Right kidney (tissue), 1 donor: ENCODE measurements at regions not wholly inside any gene's neighbourhood (a gene's known extent, or its start where the extent isn't known, plus 50 kb on each side); places are given as distances from the start of the nearest gene placed in this dataset.
"Not testable (repeated sequence)": the region's sequence is repeated elsewhere in the genome, so short reads cannot be mapped to it uniquely, and the experiment has no call there.

Source experiments
- DNase-seq: peaks from one replicate; pipeline ENCODE4 v3.0.0-alpha.2; 2016

DNA sequence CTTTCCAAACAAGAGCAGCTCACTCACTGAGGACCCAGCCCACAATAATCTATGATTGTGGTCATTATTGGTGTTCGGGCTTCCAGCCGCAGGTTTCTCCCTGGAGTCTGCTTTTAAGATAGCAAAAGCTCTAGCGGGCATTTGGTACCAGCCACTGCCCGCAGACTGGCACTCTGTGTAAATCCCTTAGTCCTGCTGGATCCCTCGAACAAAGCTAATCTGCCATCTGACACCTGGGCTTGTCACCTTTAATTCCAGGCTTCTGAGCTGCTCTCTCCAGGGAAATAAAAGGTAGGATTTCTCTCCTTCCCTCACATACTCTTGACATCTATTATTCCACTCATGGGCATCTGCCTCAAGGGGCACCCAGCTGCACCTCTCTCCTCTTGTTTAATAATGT is 158.7 kb downstream of the PDCD6IP start:
- no peak for DNase-seq

DNA sequence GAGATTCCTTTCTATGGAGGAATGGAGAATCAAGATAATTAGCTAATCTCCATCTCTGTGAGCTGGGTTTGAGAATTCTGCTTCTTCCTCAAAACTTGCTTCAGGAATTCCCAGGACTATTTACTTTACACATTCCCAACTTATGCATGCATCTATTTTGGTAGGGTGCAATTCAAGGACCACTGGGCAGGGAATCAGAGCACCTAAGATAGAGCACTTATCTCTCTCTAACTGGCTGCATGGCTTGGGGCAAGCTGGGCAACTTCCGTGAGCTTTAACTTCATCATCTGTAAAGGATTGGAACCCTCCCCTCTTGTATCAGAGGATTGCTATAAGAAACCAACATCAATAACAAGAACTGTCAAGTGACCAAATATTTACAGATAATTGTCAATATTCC is 160.2 kb downstream of the PDCD6IP start:
- DNase-seq: no peak

DNA sequence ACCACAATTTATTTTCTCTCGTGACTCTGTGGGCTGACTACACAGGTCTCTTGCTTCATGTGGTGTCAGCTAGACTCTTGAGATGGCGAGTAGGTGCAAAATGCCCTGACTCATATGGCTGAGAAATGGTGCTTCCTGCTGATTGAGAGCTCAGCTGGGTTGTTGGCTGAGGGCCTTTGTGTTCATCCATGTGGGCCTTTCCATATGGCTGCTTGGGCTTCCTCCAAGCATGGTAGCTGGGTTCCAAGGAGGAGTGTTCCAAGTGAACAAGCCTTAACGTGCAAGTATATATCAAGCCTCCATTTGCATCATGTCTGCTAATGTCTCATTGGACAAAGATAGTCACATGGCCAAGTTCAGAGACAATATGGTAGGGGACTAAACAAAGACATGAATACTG is 164.0 kb downstream of the PDCD6IP start:
- no peak for DNase-seq

DNA sequence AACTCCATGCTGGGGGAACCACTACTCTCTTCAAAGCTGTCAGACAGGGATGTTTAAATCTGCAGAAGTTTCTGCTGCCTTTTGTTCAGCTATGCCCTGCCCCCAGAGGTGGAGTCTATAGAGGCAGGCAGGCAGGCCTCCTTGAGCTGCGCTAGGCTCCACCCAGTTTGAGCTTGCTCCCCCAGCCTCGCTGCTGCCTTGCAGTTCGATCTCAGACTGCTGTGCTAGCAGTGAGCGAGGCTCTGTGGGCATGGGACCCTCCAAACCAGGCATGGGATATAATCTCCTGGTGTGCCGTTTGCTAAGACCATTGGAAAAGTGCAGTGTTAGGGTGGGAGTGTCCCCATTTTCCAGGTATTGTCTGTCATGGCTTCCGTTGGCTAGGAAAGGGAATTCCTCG is 171.8 kb downstream of the PDCD6IP start:
- DNase-seq: not testable (repeated sequence)

DNA sequence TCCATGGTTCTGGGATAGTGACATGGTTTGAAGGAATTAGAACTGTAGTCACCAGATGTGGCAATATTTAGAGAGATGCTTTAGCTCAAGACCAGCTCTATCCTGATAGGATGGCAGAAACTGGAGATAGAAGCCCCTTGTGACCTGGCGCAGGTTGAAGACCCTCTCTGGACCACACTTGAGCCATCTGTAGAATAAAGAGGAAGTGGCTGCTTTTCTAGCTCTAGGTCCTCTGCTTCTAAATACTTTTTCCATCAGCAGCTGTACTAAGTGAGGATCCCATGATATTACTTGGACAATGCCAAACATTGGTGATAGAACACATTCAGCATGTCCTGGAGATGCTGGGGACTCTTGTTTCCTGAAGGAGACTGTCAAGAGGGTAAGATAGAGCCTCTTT is 172.6 kb downstream of the PDCD6IP start:
- no peak for DNase-seq

DNA sequence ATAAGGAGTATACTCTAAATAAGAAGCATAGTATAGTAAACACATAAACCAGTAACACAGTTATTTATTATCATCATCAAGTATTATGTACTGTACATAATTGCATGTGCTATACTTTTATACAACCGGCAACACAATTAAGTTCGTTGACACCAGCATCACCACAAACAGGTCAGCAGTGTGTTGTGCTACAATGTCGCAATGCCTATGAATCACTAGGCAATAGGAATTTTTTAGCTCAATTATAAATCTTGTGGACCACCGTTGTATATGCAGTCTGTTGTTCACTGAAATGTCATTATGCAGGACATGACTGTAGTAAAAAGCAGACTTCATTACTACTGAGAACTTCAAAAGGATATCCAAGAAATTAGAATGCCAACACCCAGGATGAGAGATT is 177.0 kb downstream of the PDCD6IP start:
- DNase-seq: no peak

DNA sequence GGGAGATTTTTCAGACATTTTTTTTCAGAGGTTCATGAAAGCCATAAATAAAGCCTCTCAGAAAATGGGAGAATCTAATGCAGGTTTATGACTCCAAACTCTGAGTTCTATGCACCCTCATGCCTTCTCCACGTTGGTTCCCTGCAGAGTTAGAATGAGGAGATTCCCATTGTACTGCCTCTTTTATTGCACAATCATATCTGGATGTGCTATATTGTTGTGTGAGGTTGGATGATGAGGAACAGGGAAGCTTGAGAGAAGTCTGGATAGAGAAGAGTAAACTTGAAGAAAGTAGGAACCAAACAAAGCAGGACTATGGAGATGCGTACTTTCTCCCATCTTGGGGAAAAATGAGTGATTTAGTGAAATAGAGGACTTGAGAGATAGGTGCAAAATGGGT is 178.8 kb downstream of the PDCD6IP start:
- DNase-seq: no peak

DNA sequence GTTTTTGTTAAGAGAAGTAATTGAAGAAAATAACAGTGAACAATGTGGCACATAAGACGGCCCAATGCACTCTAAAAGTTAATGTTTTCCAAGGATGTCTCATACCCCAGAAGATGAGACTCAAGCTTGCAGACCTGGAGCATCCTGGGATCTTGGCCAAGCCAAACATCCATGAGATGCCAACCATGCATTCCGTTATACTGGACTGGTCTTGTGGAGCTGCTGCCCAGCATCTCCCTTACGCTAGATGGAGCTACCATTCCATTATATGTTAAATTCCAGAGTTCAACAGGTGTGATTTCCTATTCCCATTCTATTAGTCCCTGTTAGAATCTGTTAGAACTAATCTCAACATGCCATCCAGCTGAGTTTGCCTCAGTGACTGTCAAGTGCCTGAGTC is 181.8 kb downstream of the PDCD6IP start:
- no peak for DNase-seq

DNA sequence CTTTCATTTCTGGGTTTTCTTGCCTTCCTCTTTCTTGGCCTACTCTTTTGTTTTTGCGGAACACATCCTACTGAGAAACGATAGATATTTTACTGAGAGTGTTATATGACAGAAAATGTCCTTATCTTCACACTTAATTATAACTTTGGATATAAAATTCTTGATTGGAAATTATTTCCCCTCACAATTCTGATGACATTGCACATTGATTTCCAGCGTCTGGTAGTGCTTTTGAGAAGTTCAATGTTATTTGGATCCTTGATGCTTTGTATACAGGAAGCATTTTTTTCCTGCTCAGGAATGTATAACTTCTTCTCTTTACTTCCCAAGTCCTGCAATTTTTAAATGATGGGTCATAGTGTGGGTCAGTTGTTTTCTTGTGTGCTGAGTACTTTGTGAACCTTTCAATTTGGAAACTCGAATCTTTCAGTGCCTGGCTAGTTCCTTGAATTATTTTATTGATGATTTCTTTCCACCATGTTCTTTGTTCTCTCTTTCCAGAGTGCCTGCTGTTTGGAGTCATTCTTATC is 183.9 kb downstream of the PDCD6IP start:
- DNase-seq: no peak

DNA sequence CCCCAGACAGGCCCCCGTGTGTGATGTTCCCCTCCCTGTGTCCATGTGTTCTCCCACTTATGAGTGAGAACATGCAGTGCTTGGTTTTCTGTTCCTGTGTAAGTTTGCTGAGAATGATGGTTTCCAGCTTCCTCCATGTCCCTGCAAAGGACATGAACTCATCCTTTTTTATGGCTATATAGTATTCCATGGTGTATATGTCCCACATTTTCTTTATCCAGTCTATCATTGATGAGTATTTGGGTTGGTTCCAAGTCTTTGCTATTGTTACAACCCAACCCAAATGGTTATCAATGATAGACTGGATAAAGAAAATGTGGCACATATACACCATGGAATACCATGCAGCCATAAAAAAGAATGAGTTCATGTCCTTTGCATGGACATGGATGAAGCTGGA is 184.5 kb downstream of the PDCD6IP start:
- not testable (repeated sequence) for DNase-seq

DNA sequence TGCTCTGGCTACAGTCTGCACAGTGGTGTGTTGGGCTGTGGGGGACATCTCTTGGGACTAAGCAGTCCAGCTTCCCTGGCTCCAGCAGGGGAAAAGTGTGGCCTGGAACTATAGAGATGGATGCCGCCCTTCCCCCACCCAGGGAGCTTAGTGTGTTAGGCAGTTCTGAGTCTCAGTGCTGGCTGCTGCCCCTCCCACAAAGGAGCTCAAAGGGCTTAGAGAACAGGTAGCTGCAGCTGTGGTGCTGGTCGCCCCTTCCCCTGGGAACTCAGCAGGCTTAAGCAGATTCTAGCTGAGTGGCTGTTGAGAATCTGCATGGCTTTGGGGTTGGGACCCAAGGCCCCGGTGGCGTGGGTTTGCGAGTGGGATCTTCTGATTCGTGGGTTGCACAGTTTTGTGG is 190.8 kb downstream of the PDCD6IP start:
- no peak for DNase-seq

DNA sequence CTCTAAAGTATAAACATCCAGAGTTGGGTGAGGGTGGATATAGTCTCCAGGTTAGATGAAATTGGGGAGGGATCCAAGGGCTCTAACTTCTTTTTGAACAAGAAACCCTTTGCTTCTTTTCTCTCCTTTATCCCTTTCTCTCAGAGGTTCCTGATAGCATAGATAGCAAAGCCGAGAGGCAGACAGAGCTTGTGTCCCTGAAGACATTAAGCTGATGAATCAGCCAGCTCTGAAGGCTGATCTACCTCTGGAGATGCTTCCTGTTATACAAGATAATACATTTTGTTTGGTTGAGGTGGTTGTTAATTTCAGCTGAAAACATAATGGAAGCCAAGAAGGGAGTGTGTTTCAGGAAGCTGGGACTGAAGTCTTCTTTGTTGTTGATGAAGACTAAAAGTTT is 193.2 kb downstream of the PDCD6IP start:
- DNase-seq: no peak

DNA sequence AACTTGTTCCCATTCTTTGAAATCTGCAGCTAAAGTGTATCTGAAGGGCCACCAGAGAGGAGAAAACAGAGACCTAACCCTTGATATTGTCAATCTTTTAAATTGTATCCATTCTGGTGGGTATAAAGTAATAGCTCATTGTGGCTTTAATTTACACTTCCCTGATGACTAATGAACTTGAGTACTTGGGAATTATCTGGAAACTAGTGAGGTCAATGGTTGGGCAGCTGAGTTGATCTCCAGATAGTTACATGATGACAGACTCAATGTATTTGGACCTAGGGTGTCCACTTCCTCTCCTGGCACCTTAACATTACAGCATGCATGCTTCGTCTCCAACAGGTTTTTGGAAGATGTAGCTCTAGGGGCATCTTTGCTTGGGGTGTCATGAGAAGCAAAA is 195.2 kb downstream of the PDCD6IP start:
- no peak for DNase-seq

DNA sequence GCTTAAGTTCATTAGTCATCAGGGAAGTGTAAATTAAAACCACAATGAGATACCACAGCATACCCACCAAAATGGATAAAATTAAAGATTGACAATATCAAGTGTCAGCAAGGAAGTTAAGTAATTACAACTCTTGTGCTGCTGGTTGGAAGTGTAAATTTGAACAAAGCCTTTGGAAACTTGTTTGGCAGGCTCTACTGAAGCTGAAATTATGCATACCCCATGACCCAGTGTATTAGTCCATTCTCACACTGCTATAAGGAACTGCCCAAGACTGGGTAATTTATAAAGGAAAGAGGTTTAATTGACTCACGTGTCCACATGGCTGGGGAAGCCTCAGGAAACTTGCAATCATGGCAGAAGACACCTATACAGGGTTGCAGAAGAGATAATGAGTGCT is 196.1 kb downstream of the PDCD6IP start:
- DNase-seq: no peak

DNA sequence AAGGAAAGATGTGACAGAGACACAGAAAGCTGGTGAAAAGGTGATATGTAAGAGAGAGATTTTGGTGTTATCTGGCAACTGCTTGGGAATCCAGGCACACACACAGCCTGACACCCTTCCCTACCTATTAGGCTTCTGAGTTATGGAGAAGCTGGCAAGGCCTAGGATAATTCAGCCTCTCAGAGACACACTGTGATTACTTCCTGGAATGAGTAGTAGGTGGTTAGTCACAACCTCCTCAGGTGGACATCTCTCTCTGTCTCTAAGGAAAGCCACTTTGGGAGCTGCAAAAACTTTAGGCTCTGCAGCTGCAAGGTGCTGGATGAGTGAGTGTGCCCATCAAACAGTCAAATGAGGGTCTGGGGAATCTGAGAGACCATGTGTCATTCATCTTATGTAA is 201.9 kb downstream of the PDCD6IP start:
- no peak for DNase-seq

DNA sequence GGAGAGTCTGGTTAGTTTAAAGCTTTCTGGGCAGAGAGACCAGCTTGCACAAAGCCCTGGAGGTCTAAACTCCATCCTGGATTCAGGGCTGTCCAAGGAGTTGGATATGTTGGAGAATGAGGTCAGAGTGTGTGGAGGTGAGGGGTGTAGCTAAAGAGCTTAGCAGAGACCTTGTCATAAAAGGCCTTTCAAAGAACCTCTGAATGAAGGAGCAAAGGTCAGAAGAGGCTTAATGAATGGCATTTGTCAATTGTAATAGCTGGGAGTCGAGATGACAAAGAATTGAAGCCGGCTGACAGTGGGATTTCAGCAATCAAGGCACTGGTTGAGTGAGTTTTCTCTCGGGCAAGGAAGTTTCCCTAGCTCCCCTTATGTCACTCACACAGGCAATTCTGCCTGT is 202.6 kb downstream of the PDCD6IP start:
- no peak for DNase-seq

DNA sequence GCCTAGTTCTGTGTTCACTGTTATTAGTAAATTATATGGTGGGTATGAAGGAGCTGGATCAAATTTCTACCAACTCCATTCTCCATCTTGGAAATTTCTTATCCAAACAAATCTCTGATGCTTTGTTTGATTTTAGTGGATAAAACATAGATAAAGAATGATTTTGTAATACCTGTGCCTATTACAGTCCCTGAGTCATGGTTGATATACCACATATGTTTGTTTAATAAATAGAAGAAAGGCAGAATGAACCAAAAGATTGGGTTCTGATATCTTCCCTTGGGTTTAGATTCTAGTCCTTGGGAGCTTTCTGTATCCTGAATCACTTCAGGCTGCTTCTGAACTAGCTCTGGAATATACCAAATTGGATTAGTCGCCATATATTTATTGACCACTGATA is 203.6 kb downstream of the PDCD6IP start:
- no peak for DNase-seq

DNA sequence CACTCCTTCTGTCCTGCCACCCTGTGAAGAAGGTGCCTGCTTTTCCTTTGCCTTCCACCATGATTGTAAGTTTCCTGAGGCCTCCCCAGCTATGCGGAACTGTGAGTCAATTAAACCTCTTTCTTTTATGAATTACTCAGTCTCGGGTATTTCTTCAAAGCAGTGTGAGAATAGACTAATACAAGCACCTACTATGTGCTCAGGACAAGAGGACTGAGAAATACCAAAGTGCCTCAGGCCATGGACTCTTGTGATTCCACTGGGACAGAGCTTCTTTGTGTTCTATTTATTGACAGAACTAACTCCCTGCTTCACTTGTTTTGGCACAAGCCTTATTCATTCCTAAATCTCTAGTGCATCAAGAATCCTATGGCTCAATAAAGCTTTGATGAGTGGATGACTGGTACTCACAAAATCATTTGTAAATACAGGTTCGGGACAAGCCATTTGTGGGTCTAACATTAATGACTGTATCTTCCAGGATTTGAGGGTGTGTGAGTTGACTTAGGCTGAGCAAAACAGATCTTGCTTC is 204.2 kb downstream of the PDCD6IP start:
- DNase-seq: no peak

DNA sequence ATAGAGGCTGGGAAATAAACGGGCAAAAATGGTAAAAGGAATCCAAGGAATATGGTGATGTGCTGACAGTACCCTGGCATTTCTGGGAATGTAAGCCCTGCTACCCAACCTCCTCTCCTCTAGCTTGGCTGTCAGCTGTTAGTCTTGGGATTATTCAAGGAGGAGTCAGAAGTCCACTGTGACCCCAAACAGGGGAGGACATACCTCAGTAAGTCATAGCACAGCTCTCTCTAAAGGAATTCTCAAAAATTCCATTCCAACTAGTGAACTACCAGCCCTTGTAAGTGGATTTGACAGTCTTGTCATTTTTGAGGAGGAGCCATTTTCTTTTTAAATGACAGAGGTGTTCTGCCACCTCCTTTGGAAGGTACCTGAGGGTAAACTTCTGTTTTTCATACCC is 207.5 kb downstream of the PDCD6IP start:
- no peak for DNase-seq

DNA sequence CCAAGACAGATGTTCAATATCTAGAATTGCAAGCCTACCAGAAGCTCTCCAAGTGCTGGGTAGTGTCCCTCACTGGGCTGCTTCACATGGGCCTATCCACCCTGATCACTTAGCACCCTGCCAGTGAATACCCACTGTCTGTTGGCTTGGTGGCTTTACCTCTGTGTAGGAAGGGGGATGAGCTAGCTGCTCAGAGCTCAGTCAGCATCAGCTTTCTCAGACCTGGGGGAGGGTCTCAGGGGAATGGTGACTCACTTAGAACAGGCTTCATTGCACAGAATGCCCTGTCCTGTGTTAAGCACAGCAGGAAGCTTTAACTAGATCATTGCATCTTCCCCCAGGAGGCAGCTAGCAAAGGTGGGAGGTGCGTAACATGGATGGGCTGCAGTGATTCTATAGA is 209.8 kb downstream of the PDCD6IP start:
- DNase-seq: no peak

DNA sequence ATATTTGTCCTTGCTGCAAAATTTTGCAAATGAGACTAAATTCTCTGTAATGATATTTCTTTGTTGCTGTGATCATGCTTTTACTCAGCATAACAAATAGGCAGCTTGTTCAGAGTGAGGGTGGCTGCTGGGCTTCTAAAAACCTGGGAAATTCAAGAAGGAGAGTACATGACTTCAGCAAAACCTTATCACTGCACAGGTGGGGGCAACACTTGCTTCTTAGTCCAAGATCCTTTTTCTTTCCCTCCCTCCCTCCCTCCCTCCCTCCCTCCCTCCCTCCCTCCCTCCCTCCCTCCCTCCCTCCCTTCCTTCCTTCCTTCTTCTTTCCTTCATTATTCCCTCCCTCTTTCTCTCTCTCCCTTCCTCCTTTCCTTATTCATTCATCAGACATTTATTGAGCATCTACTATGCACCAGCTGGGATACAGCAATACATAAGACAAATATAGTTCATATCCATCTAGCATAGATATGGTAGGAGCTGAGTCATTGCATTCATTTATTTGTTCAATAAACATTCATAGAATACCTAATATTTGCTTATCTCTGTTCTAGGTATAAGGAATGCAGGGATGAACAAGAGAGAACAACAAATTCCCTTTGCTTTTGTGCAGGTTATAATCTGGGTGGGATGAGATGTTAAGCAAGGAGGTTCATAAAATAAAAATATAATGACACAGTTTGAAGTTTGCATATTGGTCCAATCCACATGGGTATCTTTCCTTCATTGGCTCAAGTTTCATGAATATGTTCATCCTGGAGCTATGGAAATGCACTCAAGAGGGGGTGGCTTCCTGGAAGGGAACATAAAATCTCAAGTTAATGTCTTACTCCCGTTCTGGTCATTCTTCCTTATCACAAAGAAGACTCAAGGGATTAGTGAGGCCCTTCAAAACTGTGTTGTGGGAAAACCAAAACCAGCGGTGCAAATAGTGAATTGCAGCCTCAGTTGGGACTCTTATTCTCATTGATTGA is 210.7 kb downstream of the PDCD6IP start:
- no peak for DNase-seq

DNA sequence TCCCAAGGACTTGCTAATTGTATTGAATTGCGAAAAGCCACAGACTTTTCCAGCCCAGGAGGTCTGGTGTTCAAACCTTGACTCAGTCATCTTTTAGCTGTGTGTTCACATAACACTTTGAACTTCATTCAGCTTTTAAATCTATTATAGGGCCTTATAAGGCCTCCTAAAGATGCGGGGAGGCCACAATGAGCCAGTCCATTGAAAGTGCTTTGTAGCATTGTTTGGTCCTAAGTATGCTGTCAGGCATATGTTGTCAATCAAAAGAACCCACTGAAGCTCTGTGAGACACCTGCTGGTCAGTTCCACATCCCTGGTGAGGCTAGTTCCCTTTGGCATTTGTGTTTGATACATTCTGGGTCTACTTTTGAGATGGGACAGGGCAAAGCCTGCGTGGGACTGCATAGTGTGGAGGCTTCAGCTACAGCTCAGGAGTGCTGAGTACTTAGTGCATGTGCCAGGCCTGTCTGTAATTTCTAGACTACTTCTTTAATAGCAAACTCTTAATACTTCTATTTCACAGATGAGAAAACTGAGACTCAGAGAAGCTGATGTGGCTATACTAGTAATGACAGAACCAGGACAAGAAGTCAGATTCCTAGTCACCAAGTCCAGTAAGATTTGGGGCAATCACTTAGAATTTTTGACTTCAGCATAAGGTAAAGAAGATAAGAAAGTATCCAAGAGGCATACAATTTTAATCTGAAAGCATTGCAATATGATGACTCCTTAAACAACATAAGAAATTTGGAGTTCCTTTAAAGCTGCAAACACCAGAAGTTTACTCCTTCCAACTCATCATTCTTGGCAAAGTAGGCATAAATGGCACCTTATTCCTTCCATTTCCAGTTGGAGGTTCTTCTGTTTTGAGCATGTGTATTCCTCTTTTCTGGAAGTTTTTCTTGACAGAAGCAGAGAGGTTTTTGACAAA is 213.0 kb downstream of the PDCD6IP start:
- DNase-seq: no peak

DNA sequence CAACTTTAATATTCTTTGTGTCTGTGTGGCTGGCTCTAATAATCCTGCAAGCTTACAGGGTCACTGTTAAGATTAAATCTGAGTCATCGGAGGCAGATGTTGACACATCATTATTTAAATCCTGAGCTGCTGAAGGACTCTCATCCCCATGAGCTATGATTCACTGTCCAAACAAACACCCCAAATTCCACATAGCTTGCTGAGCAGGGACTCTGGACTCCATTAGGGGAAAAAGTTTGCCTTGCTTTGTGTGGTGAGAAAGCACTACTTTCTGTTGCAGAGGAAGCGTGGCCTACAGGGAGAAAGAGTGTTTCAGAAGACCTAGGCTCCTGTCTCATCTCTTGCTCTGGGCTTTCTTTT is 213.7 kb downstream of the PDCD6IP start:
- no peak for DNase-seq
